ENCODE measurements at regions not wholly inside any gene's neighbourhood (a gene's known extent, or its start where the extent isn't known, plus 50 kb on each side); places are given as distances from the start of the nearest gene placed in this dataset.

- DNase-seq (ENCODE audit: low read depth, low spot score): no peak
- no peaks in the 10 kb centered on the region for H3K4me1 ChIP-seq (ENCODE audit: control insufficient read depth, extremely low read depth, insufficient read depth, low read length)
- no peak overlapping the region for H3K27ac ChIP-seq (ENCODE audit: control insufficient read depth, insufficient read depth, low read length)
- dilution Hi-C loops (cut with MboI; ENCODE audit: extremely low pct_ligation_motif_present, low sequenced_read_pairs): no loop called here
- no peak for TF ChIP-seq EZH2 (IDR thresholded peaks at IDR 0.05; ENCODE audit: low read length)
- no peak for TF ChIP-seq CTCF (optimal IDR thresholded peaks at IDR 0.05 in 1 of 3, IDR thresholded peaks at IDR 0.05 in 1 of 3, conservative IDR thresholded peaks at IDR 0.05 in 1 of 3; ENCODE audit: extremely low read depth in 1 of 3, insufficient read depth in 2 of 3, low read length in 3 of 3)
- H3K4me2 ChIP-seq (ENCODE audit: control insufficient read depth, extremely low read depth, insufficient read depth, low read depth, low read length): no peak overlapping the region
- no peaks in the 10 kb centered on the region for H3K9me1 ChIP-seq (ENCODE audit: control insufficient read depth, extremely low read depth, insufficient read depth, low read length)
- H4K20me1 ChIP-seq (ENCODE audit: control insufficient read depth, extremely low read depth, insufficient read depth, low read length): no peaks in the 10 kb centered on the region
- H3K9me3 ChIP-seq (ENCODE audit: control insufficient read depth, low read depth, low read length): no peaks in the 10 kb centered on the region
- no peak overlapping the region for H3K4me3 ChIP-seq (ENCODE audit: control insufficient read depth in 2 of 3, extremely low read depth in 1 of 3, insufficient read depth in 2 of 3, low read depth in 1 of 3, low read length in 3 of 3)
- H2AFZ ChIP-seq (ENCODE audit: control insufficient read depth, low read length): no peak overlapping the region
- no peak overlapping the region for H3K9ac ChIP-seq (ENCODE audit: control insufficient read depth, extremely low read depth, insufficient read depth, low read length)
- no peaks in the 10 kb centered on the region for H3K27me3 ChIP-seq (ENCODE audit: control insufficient read depth, extremely low read depth, insufficient read depth, low read length)
- no peak for FAIRE-seq
- H3K36me3 ChIP-seq (ENCODE audit: control insufficient read depth in 2 of 2, extremely low read depth in 1 of 2, insufficient read depth in 2 of 2, low read length in 2 of 2): no peaks in the 10 kb centered on the region
- H3K79me2 ChIP-seq (ENCODE audit: control insufficient read depth, insufficient read depth, low read length): no peaks in the 10 kb centered on the region
These were observed 370.2 kb downstream of the TBX15 start for GRCh38 chr1:118617916-118618315.

GRCh38 chr1:118615066-118615465 lies 373.1 kb downstream of the TBX15 start:
- H3K27me3 ChIP-seq (ENCODE audit: control insufficient read depth, extremely low read depth, insufficient read depth, low read length): no peaks in the 10 kb centered on the region
- dilution Hi-C loops (cut with MboI; ENCODE audit: extremely low pct_ligation_motif_present, low sequenced_read_pairs): no loop called here

More at GRCh38 chr1:118615066-118615465, 373.1 kb downstream of the TBX15 start:
- FAIRE-seq (no peak), DNase-seq (ENCODE audit: low read depth, low spot score) (no peak)
- no peak overlapping the region for H3K4me3 ChIP-seq (ENCODE audit: control insufficient read depth in 2 of 3, extremely low read depth in 1 of 3, insufficient read depth in 2 of 3, low read depth in 1 of 3, low read length in 3 of 3)
- no peak overlapping the region for H2AFZ ChIP-seq (ENCODE audit: control insufficient read depth, low read length)
- no peak for TF ChIP-seq EZH2 (IDR thresholded peaks at IDR 0.05; ENCODE audit: low read length)
- no peak for TF ChIP-seq CTCF (optimal IDR thresholded peaks at IDR 0.05 in 1 of 3, IDR thresholded peaks at IDR 0.05 in 1 of 3, conservative IDR thresholded peaks at IDR 0.05 in 1 of 3; ENCODE audit: extremely low read depth in 1 of 3, insufficient read depth in 2 of 3, low read length in 3 of 3)
- H4K20me1 ChIP-seq (ENCODE audit: control insufficient read depth, extremely low read depth, insufficient read depth, low read length): no peaks in the 10 kb centered on the region
- no peaks in the 10 kb centered on the region for H3K9me1 ChIP-seq (ENCODE audit: control insufficient read depth, extremely low read depth, insufficient read depth, low read length)
- no peak overlapping the region for H3K4me2 ChIP-seq (ENCODE audit: control insufficient read depth, extremely low read depth, insufficient read depth, low read depth, low read length)
- no peaks in the 10 kb centered on the region for H3K36me3 ChIP-seq (ENCODE audit: control insufficient read depth in 2 of 2, extremely low read depth in 1 of 2, insufficient read depth in 2 of 2, low read length in 2 of 2)
- no peak overlapping the region for H3K9ac ChIP-seq (ENCODE audit: control insufficient read depth, extremely low read depth, insufficient read depth, low read length)
- H3K9me3 ChIP-seq (ENCODE audit: control insufficient read depth, low read depth, low read length): no peaks in the 10 kb centered on the region
- H3K27ac ChIP-seq (ENCODE audit: control insufficient read depth, insufficient read depth, low read length): no peak overlapping the region
- no peaks in the 10 kb centered on the region for H3K4me1 ChIP-seq (ENCODE audit: control insufficient read depth, extremely low read depth, insufficient read depth, low read length)
- no peaks in the 10 kb centered on the region for H3K79me2 ChIP-seq (ENCODE audit: control insufficient read depth, insufficient read depth, low read length)
